SU-DHL-6 (cell line): ENCODE measurements at regions not wholly inside any gene's neighbourhood (a gene's known extent, or its start where the extent isn't known, plus 50 kb on each side); places are given as distances from the start of the nearest gene placed in this dataset.

ENCODE experiments used
- H2AFZ ChIP-seq: fragments of 200-600 bp; sonication (generic); 2 replicates; pipeline ENCODE4 v1.6.1; 2014; ENCODE audit warnings: low read depth, mild to moderate bottlenecking, moderate library complexity, mixed read lengths, antibody characterized with exemption, low read length; ENCODE audit not compliant: severe bottlenecking
- H3F3A ChIP-seq: fragments of 200-600 bp; shearing (Covaris generic); 2 replicates; pipeline ENCODE4 v1.6.0; 2016; ENCODE audit warnings: antibody characterized with exemption, mild to moderate bottlenecking; ENCODE audit not compliant: insufficient read depth
- H3K27ac ChIP-seq: fragments of 200-600 bp; sonication (generic); 2 replicates; pipeline ENCODE4 v1.5.1; 2016; ENCODE audit warnings: low read depth, mild to moderate bottlenecking, low read length, moderate library complexity, mixed read lengths
- H3K27me3 ChIP-seq: fragments of 200-600 bp; sonication (generic), shearing (Covaris generic); 2 replicates; pipeline ENCODE4 v1.6.0; 2014; ENCODE audit warnings: mild to moderate bottlenecking, low read length
- H3K36me3 ChIP-seq: fragments of 200-600 bp; sonication (generic); 2 replicates; pipeline ENCODE4 v1.6.1; 2014; ENCODE audit warnings: mild to moderate bottlenecking, low read length, mixed read lengths
- H3K4me2 ChIP-seq: fragments of 300-600, 200-600 bp; shearing (Covaris generic), sonication (generic); 2 replicates; pipeline ENCODE4 v1.6.0; 2014; ENCODE audit warnings: low read length, low read depth, mild to moderate bottlenecking; ENCODE audit not compliant: poor library complexity, severe bottlenecking
- H3K4me3 ChIP-seq: fragments of 200-600 bp; sonication (generic); 2 replicates; pipeline ENCODE4 v1.5.1; 2014; ENCODE audit warnings: antibody characterized with exemption, low read length, mild to moderate bottlenecking, mixed read lengths; ENCODE audit not compliant: insufficient read depth, poor library complexity, severe bottlenecking
- H3K79me2 ChIP-seq: fragments of 200-600 bp; sonication (generic); 2 replicates; pipeline ENCODE4 v1.6.1; 2014; ENCODE audit warnings: mild to moderate bottlenecking, low read length, moderate library complexity; ENCODE audit not compliant: insufficient read depth
- H3K9ac ChIP-seq: fragments of 200-600 bp; sonication (generic); 2 replicates; pipeline ENCODE4 v1.7.0; 2014; ENCODE audit warnings: mild to moderate bottlenecking, low read length
- H3K9me2 ChIP-seq: fragments of 200-600 bp; sonication (generic); replicated peaks from 2 replicates; pipeline ENCODE4 v1.6.1; 2014; ENCODE audit warnings: low read length; ENCODE audit not compliant: insufficient read depth
- H3K9me3 ChIP-seq: fragments of 200-600 bp; sonication (generic); 2 replicates; pipeline ENCODE4 v1.6.1; 2014; ENCODE audit warnings: low read length, mixed read lengths; ENCODE audit not compliant: insufficient read depth
- H4K20me1 ChIP-seq: fragments of 200-600 bp; sonication (generic); 2 replicates; pipeline ENCODE4 v1.6.1; 2014; ENCODE audit warnings: low read depth, mild to moderate bottlenecking, antibody characterized with exemption, low read length, moderate library complexity, mixed read lengths
- EZH2phosphoT487 ChIP-seq: fragments of 200-600 bp; sonication (generic), shearing (Covaris generic); conservative IDR thresholded peaks from 2 replicates; pipeline ENCODE4 v1.6.1; 2018; ENCODE audit warnings: mild to moderate bottlenecking, antibody characterized with exemption, low read length, moderate library complexity, mixed read lengths
- TF ChIP-seq, protein P1 (sequence below): fragments of 200-600 bp; sonication (generic); IDR thresholded peaks from one replicate; pipeline ENCODE4 v1.5.1; 2017; ENCODE audit warnings: antibody characterized with exemption, mild to moderate bottlenecking, low read length, moderate library complexity; ENCODE audit not compliant: insufficient read depth, poor library complexity, severe bottlenecking

DNA sequence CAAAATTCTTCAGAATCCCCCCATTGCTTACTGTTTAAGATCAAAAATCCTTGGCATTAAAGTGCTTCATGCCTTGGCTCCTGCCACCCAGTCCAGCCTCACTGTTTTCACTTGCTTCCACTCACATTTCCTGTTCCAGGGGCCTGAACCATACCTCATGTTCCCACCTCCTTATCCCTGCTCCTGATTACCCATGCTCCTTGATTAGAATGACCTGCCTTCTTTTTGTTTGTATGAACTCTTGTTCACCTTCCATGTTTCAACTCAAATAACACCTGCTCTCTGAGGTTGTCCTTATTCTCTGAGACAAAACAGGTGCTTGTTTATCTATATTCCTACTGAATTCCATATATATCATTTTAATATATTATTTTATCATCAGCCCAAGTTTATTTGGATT is 77.1 kb upstream of the VSTM2A start:
- TF ChIP-seq, protein P1, sequence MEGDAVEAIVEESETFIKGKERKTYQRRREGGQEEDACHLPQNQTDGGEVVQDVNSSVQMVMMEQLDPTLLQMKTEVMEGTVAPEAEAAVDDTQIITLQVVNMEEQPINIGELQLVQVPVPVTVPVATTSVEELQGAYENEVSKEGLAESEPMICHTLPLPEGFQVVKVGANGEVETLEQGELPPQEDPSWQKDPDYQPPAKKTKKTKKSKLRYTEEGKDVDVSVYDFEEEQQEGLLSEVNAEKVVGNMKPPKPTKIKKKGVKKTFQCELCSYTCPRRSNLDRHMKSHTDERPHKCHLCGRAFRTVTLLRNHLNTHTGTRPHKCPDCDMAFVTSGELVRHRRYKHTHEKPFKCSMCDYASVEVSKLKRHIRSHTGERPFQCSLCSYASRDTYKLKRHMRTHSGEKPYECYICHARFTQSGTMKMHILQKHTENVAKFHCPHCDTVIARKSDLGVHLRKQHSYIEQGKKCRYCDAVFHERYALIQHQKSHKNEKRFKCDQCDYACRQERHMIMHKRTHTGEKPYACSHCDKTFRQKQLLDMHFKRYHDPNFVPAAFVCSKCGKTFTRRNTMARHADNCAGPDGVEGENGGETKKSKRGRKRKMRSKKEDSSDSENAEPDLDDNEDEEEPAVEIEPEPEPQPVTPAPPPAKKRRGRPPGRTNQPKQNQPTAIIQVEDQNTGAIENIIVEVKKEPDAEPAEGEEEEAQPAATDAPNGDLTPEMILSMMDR: no peak
- TF ChIP-seq EZH2phosphoT487: no peak
- Histone ChIP-seq H4K20me1 (no peaks in the 10 kb centered on the region), H3K27ac (no peak overlapping the region), H3F3A (no peaks in the 10 kb centered on the region), H3K79me2 (no peaks in the 10 kb centered on the region), H3K4me2 (no peak overlapping the region), H3K9me3 (0 out of 2 replicates have a peak, but pooled peaks cover 1% of the 10 kb centered on the region), H3K9ac (no peak overlapping the region), H2AFZ (no peak overlapping the region), H3K9me2 (no peaks in the 10 kb centered on the region), H3K27me3 (no peaks in the 10 kb centered on the region), H3K36me3 (no peaks in the 10 kb centered on the region), H3K4me3 (no peak overlapping the region)

DNA sequence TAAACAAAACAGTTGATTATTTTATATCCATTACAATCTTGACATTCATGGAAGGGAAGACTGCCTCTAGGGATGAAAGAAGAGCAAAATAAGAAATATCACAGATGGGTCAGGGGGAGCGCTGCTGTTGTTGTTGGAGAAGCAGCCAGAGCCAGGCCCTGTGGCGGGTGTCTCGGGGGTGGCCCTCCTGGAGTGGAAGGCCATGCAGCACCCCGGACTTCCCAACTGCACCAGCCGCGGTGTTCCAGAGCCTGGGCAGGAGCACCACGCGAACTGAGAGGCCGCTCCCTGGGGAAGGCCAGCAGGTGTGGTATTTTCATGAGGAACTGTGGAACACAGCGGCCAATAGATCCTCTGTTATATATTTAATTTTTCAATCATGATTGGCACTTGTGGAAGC is 72.4 kb upstream of the VSTM2A start:
- no peak overlapping the region for H3K9ac ChIP-seq
- TF ChIP-seq, protein P1: no peak
- TF ChIP-seq EZH2phosphoT487: no peak
- no peaks in the 10 kb centered on the region for H3K36me3 ChIP-seq
- no peaks in the 10 kb centered on the region for H3K9me2 ChIP-seq
- H3K4me2 ChIP-seq: no peak overlapping the region
- H4K20me1 ChIP-seq: no peaks in the 10 kb centered on the region
- no peak overlapping the region for H2AFZ ChIP-seq
- no peaks in the 10 kb centered on the region for H3K79me2 ChIP-seq
- H3F3A ChIP-seq: no peaks in the 10 kb centered on the region
- H3K4me3 ChIP-seq: no peak overlapping the region
- no peak overlapping the region for H3K27ac ChIP-seq
- H3K27me3 ChIP-seq: no peaks in the 10 kb centered on the region
- no peaks in the 10 kb centered on the region for H3K9me3 ChIP-seq

DNA sequence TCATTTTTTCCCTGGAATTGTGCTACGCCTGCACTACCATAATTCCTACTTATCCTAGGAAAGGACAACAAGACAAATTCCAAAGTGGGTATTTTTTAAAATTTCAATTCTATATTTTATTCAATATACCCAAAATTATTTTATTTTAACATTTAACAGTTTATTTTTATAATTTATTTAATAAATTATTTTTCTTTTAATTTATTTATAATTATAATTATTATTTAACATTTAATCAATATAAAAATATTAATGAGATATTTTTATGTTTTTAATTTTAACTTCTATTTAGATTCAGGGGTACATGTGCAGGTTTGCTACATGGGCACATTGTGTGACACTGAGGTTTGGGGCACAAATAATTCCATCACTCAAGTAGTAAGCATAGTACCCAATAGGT is 65.6 kb upstream of the VSTM2A start:
- H3K27me3 ChIP-seq: no peaks in the 10 kb centered on the region
- no peak overlapping the region for H3K4me3 ChIP-seq
- H3K9me3 ChIP-seq: no peaks in the 10 kb centered on the region
- no peak overlapping the region for H2AFZ ChIP-seq
- H3K79me2 ChIP-seq: no peaks in the 10 kb centered on the region
- no peaks in the 10 kb centered on the region for H4K20me1 ChIP-seq
- H3K9ac ChIP-seq: no peak overlapping the region
- no peak for TF ChIP-seq EZH2phosphoT487
- TF ChIP-seq, protein P1: no peak
- no peaks in the 10 kb centered on the region for H3F3A ChIP-seq
- H3K4me2 ChIP-seq: no peak overlapping the region
- no peaks in the 10 kb centered on the region for H3K9me2 ChIP-seq
- no peaks in the 10 kb centered on the region for H3K36me3 ChIP-seq
- no peak overlapping the region for H3K27ac ChIP-seq

DNA sequence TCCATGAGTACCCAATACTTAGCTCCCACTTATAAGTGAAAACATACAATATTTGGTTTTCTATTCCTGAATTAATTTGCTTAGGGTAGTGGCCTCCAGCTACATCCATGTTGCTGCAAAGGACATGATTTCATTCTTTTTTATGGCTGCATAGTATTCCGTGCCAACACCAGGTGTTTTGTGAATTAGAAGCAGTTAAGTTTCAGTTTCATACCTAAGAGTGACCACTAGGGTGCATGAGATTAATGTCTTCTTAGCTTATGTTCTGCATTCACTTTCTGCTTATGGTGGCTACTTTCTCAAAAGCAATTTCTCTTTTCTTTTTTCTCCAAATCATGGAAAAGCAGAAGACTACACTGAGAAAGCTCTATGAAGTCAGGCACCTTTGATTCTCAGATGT is 65.1 kb upstream of the VSTM2A start:
- no peaks in the 10 kb centered on the region for H4K20me1 ChIP-seq
- H3K9me2 ChIP-seq: no peaks in the 10 kb centered on the region
- no peak overlapping the region for H2AFZ ChIP-seq
- H3K4me2 ChIP-seq: no peak overlapping the region
- H3K79me2 ChIP-seq: no peaks in the 10 kb centered on the region
- H3K9ac ChIP-seq: no peak overlapping the region
- no peaks in the 10 kb centered on the region for H3K36me3 ChIP-seq
- H3K27me3 ChIP-seq: no peaks in the 10 kb centered on the region
- no peaks in the 10 kb centered on the region for H3K9me3 ChIP-seq
- H3K27ac ChIP-seq: no peak overlapping the region
- no peaks in the 10 kb centered on the region for H3F3A ChIP-seq
- no peak for TF ChIP-seq EZH2phosphoT487
- TF ChIP-seq, protein P1: no peak
- no peak overlapping the region for H3K4me3 ChIP-seq
